Esophagus (tissue), 2 donors: ENCODE measurements at regions not wholly inside any gene's neighbourhood (a gene's known extent, or its start where the extent isn't known, plus 50 kb on each side); places are given as distances from the start of the nearest gene placed in this dataset.
A peak's percentile ranks its signal among the peaks of the same experiment; 100 is the strongest.

Experiments
- H3K27ac ChIP-seq, 2 donors: one replicate each; pipeline ENCODE4 v1.5.1; 2013; ENCODE audit warnings: low read depth in 2 of 2, mild to moderate bottlenecking in 2 of 2, inconsistent platforms in 1 of 2, low read length in 1 of 2, moderate library complexity in 1 of 2
- H3K27me3 ChIP-seq, 2 donors: one replicate each; pipeline ENCODE4 v1.6.1; 2013; ENCODE audit warnings: low read length in 2 of 2, control low read depth in 1 of 2, mild to moderate bottlenecking in 1 of 2; ENCODE audit not compliant: insufficient read depth in 2 of 2, control insufficient read depth in 1 of 2
- H3K36me3 ChIP-seq, 2 donors: one replicate each; pipeline ENCODE4 v1.6.1; 2013; ENCODE audit warnings: low read length in 1 of 2; ENCODE audit not compliant: control insufficient read depth in 2 of 2, insufficient read depth in 2 of 2
- H3K4me1 ChIP-seq, 2 donors: one replicate each; pipeline ENCODE4 v1.6.1; 2013; ENCODE audit warnings: low read length in 1 of 2; ENCODE audit not compliant: control insufficient read depth in 2 of 2, insufficient read depth in 2 of 2
- H3K4me3 ChIP-seq, 2 donors: one replicate each; pipeline ENCODE4 v1.5.1; 2013; ENCODE audit warnings: low read length in 2 of 2, mild to moderate bottlenecking in 2 of 2, low read depth in 1 of 2, moderate library complexity in 1 of 2
- H3K9me3 ChIP-seq, 2 donors: one replicate each; pipeline ENCODE4 v1.6.1; 2013; ENCODE audit warnings: mild to moderate bottlenecking in 2 of 2, low read depth in 1 of 2, low read length in 1 of 2, moderate library complexity in 1 of 2; ENCODE audit not compliant: control insufficient read depth in 2 of 2, insufficient read depth in 1 of 2
- WGBS, 2 donors: extraction: QIAGEN DNeasy Blood & Tissue Kit; methylation state at CpG; one replicate each; pipeline ENCODE4 v1.1.7; 2013; 5-methylcytosine and 5-hydroxymethylcytosine counted together
- donor health status: healthy with polysubstance abuse.
- donor health status: Bipolar disorder and iron deficiency.

DNA sequence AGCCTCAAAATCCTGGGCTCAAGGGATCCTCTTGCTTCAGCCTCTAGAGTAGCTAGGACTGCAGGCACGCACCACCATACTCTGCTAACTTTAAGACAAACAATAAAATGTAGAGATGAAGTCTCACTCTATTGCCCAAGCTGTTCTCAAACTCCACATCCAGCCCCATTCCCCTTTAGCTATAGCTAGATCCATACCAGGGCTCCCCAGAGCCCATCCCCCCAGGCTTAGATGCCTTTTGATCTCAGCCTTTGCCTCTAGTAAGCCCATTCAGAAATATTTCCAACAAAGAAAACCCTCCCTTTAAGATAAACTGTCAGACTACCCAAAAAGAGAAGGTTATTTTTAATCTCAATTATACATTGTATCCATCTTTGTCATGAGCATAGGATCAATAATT, 325.4 kb downstream of the CHRM3 start:
- Histone ChIP-seq H3K4me1 (no peaks in the 10 kb centered on the region), H3K27me3 (no peaks in the 10 kb centered on the region), H3K36me3 (no peaks in the 10 kb centered on the region), H3K9me3 (no peaks in the 10 kb centered on the region), H3K4me3 (no peak overlapping the region), H3K27ac (no peak overlapping the region)
- 87 to 89% methylated on average over 1 of the region's 1 CpG for WGBS, 2 donors

DNA sequence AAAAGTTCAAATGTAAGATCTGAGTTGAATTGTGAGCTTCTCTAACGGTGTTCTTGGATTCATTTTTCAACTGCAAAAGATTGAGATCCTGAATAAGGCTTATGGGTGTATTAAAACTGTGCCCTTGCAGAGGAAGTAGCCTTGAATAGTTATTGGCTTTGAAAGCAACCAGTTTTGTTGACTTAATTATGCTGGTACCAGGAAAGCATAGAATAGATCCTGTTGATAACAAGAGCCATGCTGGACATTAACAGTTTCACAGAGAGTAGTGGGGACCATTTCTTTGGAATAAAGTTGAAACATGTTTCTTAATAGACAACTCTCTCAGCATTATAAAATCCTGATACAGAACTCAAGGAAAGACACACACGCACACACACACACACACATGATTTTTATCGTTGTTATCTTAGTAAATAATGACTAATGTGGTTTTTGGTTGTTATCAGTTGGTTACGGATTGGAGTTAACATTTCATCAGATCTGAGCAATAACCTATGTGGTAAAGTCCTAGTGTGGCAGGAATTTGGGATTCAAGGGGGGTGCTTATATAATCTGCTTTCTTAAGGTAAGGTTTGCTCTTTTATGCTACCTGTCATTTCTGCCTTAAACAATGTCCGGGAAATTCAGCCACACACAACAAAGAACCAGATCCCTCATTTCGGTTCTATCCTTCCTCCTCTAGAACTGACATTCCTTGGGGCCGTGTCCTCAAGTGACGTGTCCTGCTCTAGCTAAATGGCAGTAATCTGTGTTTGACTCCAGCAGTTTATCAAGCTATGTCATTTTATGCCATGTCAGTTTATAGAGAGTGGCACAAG, 330.9 kb downstream of the CHRM3 start:
- H3K9me3 ChIP-seq, result no peaks in the 10 kb centered on the region
- H3K27me3 ChIP-seq, result no peaks in the 10 kb centered on the region
- H3K4me3 ChIP-seq, result no peak overlapping the region
- no peaks in the 10 kb centered on the region for H3K4me1 ChIP-seq
- 64 to 65% methylated on average over 8 of the region's 8 CpGs for WGBS, 2 donors
- peak overlapping the region in 1 of 2 donors; percentile 21 for H3K27ac ChIP-seq
- H3K36me3 ChIP-seq, result no peaks in the 10 kb centered on the region

DNA sequence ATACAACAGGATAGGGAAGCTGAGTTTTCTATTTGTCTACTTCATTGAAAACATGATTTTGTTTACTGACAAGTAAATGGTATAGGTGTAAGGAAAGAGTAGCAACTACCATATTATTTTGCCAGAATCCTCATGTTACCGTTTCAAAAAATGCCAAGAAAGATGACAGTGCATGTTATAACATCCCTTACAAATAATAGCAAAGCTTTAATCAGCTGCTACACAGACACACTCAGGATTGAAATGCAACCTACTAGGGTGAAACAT, 331.5 kb downstream of the CHRM3 start:
- no peaks in the 10 kb centered on the region for H3K4me1 ChIP-seq
- H3K27ac ChIP-seq, result no peak overlapping the region
- WGBS, 2 donors, result 35 to 62% methylated on average over 1 of the region's 1 CpG
- H3K9me3 ChIP-seq, result no peaks in the 10 kb centered on the region
- no peaks in the 10 kb centered on the region for H3K27me3 ChIP-seq
- H3K36me3 ChIP-seq, result no peaks in the 10 kb centered on the region
- no peak overlapping the region for H3K4me3 ChIP-seq

DNA sequence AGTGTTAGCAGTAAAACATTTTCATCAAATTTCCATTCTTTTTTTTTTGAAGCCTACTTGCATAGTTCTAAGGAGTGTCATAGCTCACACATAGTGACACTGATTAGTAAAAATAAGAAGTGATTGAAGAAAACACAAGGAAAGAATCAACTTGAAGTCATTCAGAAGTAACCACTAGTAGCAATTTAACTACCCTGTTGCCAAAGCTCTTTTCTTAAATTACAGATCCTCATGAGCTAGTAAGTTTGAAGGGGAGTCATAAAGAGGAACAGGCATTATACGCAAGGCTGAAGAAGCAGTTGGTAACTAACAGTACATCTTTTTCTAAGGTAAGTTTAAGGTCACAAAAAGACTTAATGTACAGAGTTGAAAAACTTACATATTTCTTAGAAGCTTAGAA, 332.2 kb downstream of the CHRM3 start:
- Histone ChIP-seq H3K27me3 (no peaks in the 10 kb centered on the region), H3K9me3 (no peaks in the 10 kb centered on the region), H3K4me1 (no peaks in the 10 kb centered on the region), H3K4me3 (no peak overlapping the region), H3K27ac (no peak overlapping the region), H3K36me3 (no peaks in the 10 kb centered on the region)
- 74 to 83% methylated on average over 1 of the region's 1 CpG for WGBS, 2 donors

DNA sequence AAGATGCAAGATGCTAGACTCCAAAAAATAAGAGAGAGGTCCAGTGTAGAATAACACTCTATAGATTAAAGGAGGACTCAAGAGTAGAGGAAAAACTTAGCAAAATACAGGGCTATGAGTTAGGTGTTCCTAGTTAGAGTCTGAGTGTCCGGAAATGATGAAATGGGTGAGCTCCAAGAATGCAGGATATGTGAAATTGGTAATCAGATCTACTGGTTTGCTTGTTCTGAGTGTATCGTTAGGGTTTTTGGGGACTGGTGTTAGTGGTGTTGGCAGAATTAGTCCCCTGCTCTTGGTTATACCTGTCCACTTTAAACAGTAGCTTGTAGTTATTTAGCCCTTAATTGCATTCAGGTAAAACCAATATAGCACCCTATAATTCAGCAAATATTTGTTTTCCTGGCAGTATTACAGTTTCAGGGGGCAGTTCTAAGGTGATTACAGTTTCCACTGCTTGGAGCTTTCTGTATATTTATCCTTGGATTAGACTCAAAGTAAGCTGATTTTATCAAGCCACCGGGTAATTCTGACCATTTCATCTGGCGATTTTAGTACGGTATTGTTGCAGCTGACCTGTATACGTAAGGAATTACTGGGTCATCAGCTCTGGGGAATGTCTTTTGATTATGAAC, 332.7 kb downstream of the CHRM3 start:
- Histone ChIP-seq H3K9me3 (no peaks in the 10 kb centered on the region), H3K27me3 (no peaks in the 10 kb centered on the region), H3K4me1 (no peaks in the 10 kb centered on the region), H3K36me3 (no peaks in the 10 kb centered on the region), H3K27ac (no peak overlapping the region), H3K4me3 (no peak overlapping the region)
- WGBS, 2 donors, result 56 to 67% methylated on average over 6 of the region's 6 CpGs

DNA sequence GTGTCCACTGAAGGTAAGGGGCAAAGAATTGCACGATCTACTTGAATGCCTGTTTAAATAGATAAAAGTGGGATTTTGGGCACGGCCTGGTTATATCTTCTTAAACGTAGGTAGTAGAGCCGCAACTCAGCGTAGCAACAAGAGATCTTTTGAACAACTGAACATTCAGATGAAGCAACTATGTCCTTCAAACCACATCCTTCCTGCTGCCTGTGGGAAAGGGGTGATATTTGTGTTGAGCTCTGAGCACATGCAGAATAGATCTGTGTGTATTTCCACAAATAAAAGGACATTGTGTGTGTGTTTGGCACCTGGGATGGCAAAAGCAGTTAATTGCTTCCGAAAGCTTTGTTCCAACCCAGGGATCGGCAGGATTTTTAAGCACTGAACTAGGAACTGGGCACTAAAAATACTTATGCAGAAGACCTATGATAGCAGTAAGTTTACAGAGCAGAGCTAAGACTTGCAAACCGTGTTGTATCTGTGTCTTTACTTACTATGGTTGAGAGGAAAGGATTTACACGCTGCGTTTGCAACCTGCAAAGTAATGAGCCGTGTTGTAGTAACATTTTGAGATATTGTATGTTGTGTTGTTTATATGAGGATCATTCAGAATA, 333.4 kb downstream of the CHRM3 start:
- no peak overlapping the region for H3K4me3 ChIP-seq
- H3K9me3 ChIP-seq, result no peaks in the 10 kb centered on the region
- H3K36me3 ChIP-seq, result no peaks in the 10 kb centered on the region
- H3K27me3 ChIP-seq, result peaks cover 0 to 1% of the 10 kb centered on the region in 2 donors
- H3K4me1 ChIP-seq, result no peaks in the 10 kb centered on the region
- peak overlapping the region in 1 of 2 donors; percentile 42 for H3K27ac ChIP-seq
- 61 to 67% methylated on average over 11 of the region's 11 CpGs for WGBS, 2 donors

DNA sequence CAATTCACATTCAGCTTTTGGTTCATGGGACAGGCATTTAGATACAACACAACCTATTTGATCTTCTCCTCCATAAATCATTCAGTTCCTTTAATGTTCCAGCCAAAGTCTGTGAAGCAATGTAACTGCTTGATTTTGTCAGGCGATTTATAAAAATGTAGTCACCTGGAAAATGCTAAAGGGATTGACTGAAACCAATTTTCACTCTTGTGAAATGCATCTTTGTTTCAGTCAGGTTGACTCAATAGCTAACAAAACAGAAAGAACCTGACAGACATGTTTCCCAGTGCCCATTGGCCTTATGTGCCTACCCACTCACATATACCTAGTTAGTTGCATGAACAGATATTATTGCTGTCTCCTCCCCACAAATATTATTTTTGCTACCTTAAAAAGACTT, 335.7 kb downstream of the CHRM3 start:
- peaks cover 0 to 2% of the 10 kb centered on the region in 2 donors for H3K27me3 ChIP-seq
- H3K4me1 ChIP-seq, result no peaks in the 10 kb centered on the region
- no peaks in the 10 kb centered on the region for H3K36me3 ChIP-seq
- no peak overlapping the region for H3K27ac ChIP-seq
- 42 to 69% methylated on average over 1 of the region's 1 CpG for WGBS, 2 donors
- H3K4me3 ChIP-seq, result no peak overlapping the region
- no peaks in the 10 kb centered on the region for H3K9me3 ChIP-seq

DNA sequence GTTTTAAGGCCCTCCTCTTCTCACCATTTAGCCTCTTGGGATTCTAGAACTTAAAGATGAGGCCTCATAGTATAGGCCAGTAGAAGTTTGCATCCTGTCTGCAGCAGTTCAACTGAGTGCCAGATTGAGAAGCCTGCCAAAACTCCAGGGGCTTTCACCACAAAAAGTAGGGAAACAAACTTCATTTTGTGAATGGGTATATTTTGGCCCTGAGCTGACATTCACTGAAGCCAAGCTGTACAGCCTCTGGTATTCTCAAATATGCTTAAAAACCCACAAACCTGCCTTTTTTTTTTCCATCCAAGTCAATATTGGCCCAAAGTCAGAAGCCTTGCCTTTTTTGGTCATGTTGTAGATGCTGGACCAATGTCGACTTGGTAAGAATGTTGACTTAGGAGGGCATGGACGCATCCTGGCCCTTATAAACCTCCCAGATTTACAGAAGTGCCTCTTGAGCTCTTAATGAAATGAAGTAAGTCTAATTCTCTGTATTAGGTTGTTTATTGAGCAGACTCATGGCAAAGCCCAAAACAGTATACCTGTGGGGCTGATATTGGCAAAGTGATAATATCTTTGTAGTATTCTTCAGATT, 337.5 kb downstream of the CHRM3 start:
- no peak overlapping the region for H3K27ac ChIP-seq
- no peaks in the 10 kb centered on the region for H3K36me3 ChIP-seq
- 67 to 70% methylated on average over 2 of the region's 2 CpGs for WGBS, 2 donors
- no peak overlapping the region for H3K4me3 ChIP-seq
- no peaks in the 10 kb centered on the region for H3K9me3 ChIP-seq
- H3K27me3 ChIP-seq, result peaks cover 0 to 2% of the 10 kb centered on the region in 2 donors
- H3K4me1 ChIP-seq, result no peaks in the 10 kb centered on the region

DNA sequence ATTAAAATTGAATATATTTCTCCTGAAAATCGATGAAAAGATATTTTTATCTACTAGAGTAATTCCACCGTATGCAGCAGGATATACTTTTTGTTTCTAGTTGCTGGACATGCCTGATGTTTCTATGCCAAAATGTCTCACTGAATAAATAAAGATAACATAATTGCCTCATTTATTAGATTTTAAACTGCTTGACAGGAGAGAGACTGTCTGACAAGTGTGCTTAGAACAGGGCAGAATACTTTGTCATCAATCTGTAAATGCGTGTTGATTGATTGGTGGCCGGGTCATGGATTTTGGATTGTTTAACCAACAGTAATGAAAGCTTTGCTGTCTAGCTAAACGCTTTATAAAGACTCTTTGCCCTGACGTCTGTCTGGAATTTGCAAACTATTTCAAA, 339.0 kb downstream of the CHRM3 start:
- H3K27ac ChIP-seq, result no peak overlapping the region
- peaks cover 0 to 2% of the 10 kb centered on the region in 2 donors for H3K27me3 ChIP-seq
- no peaks in the 10 kb centered on the region for H3K9me3 ChIP-seq
- no peaks in the 10 kb centered on the region for H3K4me1 ChIP-seq
- H3K4me3 ChIP-seq, result no peak overlapping the region
- no peaks in the 10 kb centered on the region for H3K36me3 ChIP-seq
- WGBS, 2 donors, result 42 to 53% methylated on average over 6 of the region's 6 CpGs
